ENCODE measurements at regions not wholly inside any gene's neighbourhood (a gene's known extent, or its start where the extent isn't known, plus 50 kb on each side); places are given as distances from the start of the nearest gene placed in this dataset.

DNA sequence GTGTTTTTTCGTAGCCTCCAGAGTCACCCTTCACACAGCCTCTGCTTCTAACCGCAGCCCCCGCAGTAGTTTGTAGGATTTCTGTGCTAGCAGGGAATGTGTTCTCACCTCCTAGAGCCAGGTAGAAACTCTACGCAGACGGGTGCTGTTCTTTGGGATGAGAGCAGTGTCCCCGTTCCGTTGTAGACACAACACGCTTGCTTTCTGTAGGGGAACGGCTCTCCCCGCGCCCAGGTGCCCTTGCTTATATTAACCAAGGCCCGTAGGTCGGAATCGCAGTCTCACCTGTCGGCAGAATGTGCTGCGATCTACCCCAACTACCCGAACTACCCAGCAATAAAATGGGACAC, 111.8 kb upstream of the NBPF11 start:
- TF ChIP-seq, protein P1, sequence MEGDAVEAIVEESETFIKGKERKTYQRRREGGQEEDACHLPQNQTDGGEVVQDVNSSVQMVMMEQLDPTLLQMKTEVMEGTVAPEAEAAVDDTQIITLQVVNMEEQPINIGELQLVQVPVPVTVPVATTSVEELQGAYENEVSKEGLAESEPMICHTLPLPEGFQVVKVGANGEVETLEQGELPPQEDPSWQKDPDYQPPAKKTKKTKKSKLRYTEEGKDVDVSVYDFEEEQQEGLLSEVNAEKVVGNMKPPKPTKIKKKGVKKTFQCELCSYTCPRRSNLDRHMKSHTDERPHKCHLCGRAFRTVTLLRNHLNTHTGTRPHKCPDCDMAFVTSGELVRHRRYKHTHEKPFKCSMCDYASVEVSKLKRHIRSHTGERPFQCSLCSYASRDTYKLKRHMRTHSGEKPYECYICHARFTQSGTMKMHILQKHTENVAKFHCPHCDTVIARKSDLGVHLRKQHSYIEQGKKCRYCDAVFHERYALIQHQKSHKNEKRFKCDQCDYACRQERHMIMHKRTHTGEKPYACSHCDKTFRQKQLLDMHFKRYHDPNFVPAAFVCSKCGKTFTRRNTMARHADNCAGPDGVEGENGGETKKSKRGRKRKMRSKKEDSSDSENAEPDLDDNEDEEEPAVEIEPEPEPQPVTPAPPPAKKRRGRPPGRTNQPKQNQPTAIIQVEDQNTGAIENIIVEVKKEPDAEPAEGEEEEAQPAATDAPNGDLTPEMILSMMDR (IDR thresholded peaks at IDR 0.05; ENCODE audit: low read length) = no peak
- no peak for TF ChIP-seq EZH2 (IDR thresholded peaks at IDR 0.05; ENCODE audit: borderline replicate concordance, low read length)
